ENCODE measurements at regions not wholly inside any gene's neighbourhood (a gene's known extent, or its start where the extent isn't known, plus 50 kb on each side); places are given as distances from the start of the nearest gene placed in this dataset.
A peak's percentile ranks its signal among the peaks of the same experiment; 100 is the strongest.

- TF ChIP-seq ZNF266 (tag by site-specific recombination; IDR thresholded peaks at IDR 0.05; ENCODE audit: low read depth) (no peak), ZNF621 (tag by site-specific recombination; IDR thresholded peaks at IDR 0.05) (no peak), ZNF280D (tag by site-specific recombination; IDR thresholded peaks at IDR 0.05) (no peak), PRDM1 (tag by site-specific recombination; IDR thresholded peaks at IDR 0.05) (no peak), KLF17 (tag by site-specific recombination; IDR thresholded peaks at IDR 0.05) (no peak)
Observed at GRCh38 chr1:94654919-94655318, 113.4 kb upstream of the F3 start (continued).

GRCh38 chr1:94654459-94654858, 112.9 kb upstream of the F3 start:
- Histone ChIP-seq H3K27ac (ENCODE audit: extremely low read depth, low read depth, low read length) (no peak overlapping the region), H3K9me3 (ENCODE audit: control insufficient read depth, insufficient read depth, low read depth, low read length) (no peaks in the 10 kb centered on the region), H3K36me3 (ENCODE audit: control insufficient read depth in 2 of 2, insufficient read depth in 1 of 2, low read length in 2 of 2) (no peaks in the 10 kb centered on the region), H3K4me1 (ENCODE audit: control insufficient read depth, insufficient read depth, low read length) (peaks cover 7% of the 10 kb centered on the region), H3K4me3 (ENCODE audit: low read depth, low read length) (no peak overlapping the region)
- TF ChIP-seq ZNF19 (tag by site-specific recombination; IDR thresholded peaks at IDR 0.05; ENCODE audit: low read depth) = no peak
- TF ChIP-seq ZNF449 (tag by site-specific recombination; IDR thresholded peaks at IDR 0.05) = no peak
- no peak for TF ChIP-seq ZNF121 (tag by site-specific recombination; IDR thresholded peaks at IDR 0.05)
- no peak for TF ChIP-seq ZNF391 (tag by site-specific recombination; IDR thresholded peaks at IDR 0.05; ENCODE audit: borderline replicate concordance, low read depth)
- CTCF ChIA-PET = interaction anchor here (0.6 to 1.1 kb wide), 3 partner anchors 19 to 108 kb away, joined by 3 read pairs; no protein-coding TSS in a partner anchor
- POLR2A ChIA-PET = no interaction called here

GRCh38 chr1:94654031-94654430, 112.5 kb upstream of the F3 start:
- Histone ChIP-seq H3K4me1 (ENCODE audit: control insufficient read depth, insufficient read depth, low read length) (peaks cover 7% of the 10 kb centered on the region), H3K9me3 (ENCODE audit: control insufficient read depth, insufficient read depth, low read depth, low read length) (no peaks in the 10 kb centered on the region), H3K4me3 (ENCODE audit: low read depth, low read length) (no peak overlapping the region), H3K27ac (ENCODE audit: extremely low read depth, low read depth, low read length) (no peak overlapping the region), H3K36me3 (ENCODE audit: control insufficient read depth in 2 of 2, insufficient read depth in 1 of 2, low read length in 2 of 2) (no peaks in the 10 kb centered on the region)
- ChIA-PET POLR2A (no interaction called here), CTCF (interaction anchor here (1.0 kb wide), 1 partner anchor 108 kb away, joined by 3 read pairs; no protein-coding TSS in a partner anchor)
- TF ChIP-seq GLI4 (tag by site-specific recombination; IDR thresholded peaks at IDR 0.05) = no peak
- no peak for TF ChIP-seq ZNF148 (tag by site-specific recombination; IDR thresholded peaks at IDR 0.05; ENCODE audit: borderline replicate concordance)
- TF ChIP-seq GLIS1 (tag by site-specific recombination; IDR thresholded peaks at IDR 0.05) = peak; percentile 30; the same call in 1 of the 2 replicates
- peak; percentile 64 for TF ChIP-seq WT1 (tag by site-specific recombination; IDR thresholded peaks at IDR 0.05)
- no peak for TF ChIP-seq ZNF121 (tag by site-specific recombination; IDR thresholded peaks at IDR 0.05)
- TF ChIP-seq ZFP41 (tag by site-specific recombination; IDR thresholded peaks at IDR 0.05; ENCODE audit: borderline replicate concordance) = no peak
- TF ChIP-seq SP7 (tag by site-specific recombination; IDR thresholded peaks at IDR 0.05) = peak; percentile 78
